PFSK-1 (cell line): ENCODE measurements at regions not wholly inside any gene's neighbourhood (a gene's known extent, or its start where the extent isn't known, plus 50 kb on each side); places are given as distances from the start of the nearest gene placed in this dataset.

Experiments used
- FOXP2 ChIP-seq: optimal IDR thresholded peaks from 2 replicates; pipeline ENCODE3; 2011; ENCODE audit warnings: borderline replicate concordance, control low read depth, inconsistent platforms; ENCODE audit not compliant: insufficient read depth; ENCODE audit errors: extremely low read length, extremely low read depth
- POLR2AphosphoS5 ChIP-seq: IDR thresholded peaks from 2 replicates; pipeline ENCODE4 v1.6.1; 2012; ENCODE audit warnings: low read depth, mild to moderate bottlenecking, control low read depth, low read length, moderate library complexity
- REST ChIP-seq, 2 experiments: IDR thresholded peaks; 2 replicates each; pipeline versions ENCODE4 v1.6.1 to v1.8.0; 2011 to 2012; ENCODE audit warnings: low read depth in 2 of 2, low read length in 2 of 2, control low read depth in 1 of 2, inconsistent platforms in 1 of 2, mild to moderate bottlenecking in 1 of 2, moderate library complexity in 1 of 2; ENCODE audit not compliant: insufficient read depth in 1 of 2
- SIN3A ChIP-seq: IDR thresholded peaks from 2 replicates; pipeline ENCODE4 v1.6.1; 2012; ENCODE audit warnings: mild to moderate bottlenecking, low read length, moderate library complexity, borderline replicate concordance; ENCODE audit not compliant: insufficient read depth
- TAF1 ChIP-seq: IDR thresholded peaks from 2 replicates; pipeline ENCODE4 v1.6.1; 2012; ENCODE audit warnings: low read length, control low read depth, borderline replicate concordance; ENCODE audit not compliant: insufficient read depth

GRCh38 chr5:27476356-27476988 is 438.1 kb upstream of the CDH9 start:
- TF ChIP-seq REST (IDR thresholded peaks at IDR 0.05; ENCODE audit: insufficient read depth in 1 of 2, low read depth in 2 of 2, low read length in 2 of 2) (no peak), POLR2AphosphoS5 (no peak), TAF1 (no peak), FOXP2 (no peak), SIN3A (no peak)

DNA sequence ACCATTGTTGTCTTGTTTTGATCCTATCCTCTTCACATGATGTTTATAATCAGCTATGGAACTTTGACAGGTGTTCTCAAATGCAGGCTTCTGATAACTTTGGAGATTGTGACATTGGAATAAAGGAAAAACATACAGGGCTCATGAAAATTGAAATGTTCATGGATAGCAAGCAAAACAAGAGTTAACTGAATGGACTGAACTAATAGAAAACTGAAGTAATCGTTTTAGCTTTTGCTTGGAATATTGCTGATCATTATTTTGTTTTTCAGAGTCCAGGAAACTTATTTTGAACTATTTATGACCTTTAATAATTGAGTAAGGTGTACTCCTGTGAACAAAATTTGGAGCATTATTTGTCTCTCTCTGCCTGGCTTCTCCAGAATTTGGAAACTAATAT is 436.7 kb upstream of the CDH9 start:
- TF ChIP-seq FOXP2 = no peak
- TF ChIP-seq POLR2AphosphoS5 = no peak
- TF ChIP-seq SIN3A = no peak

GRCh38 chr5:27474395-27474794 is 436.0 kb upstream of the CDH9 start:
- TF ChIP-seq TAF1 (no peak), POLR2AphosphoS5 (no peak), FOXP2 (no peak), SIN3A (no peak), REST (IDR thresholded peaks at IDR 0.05; ENCODE audit: insufficient read depth in 1 of 2, low read depth in 2 of 2, low read length in 2 of 2) (no peak)

GRCh38 chr5:27474047-27474309 is 435.6 kb upstream of the CDH9 start:
- TF ChIP-seq SIN3A = no peak
- no peak for TF ChIP-seq TAF1
- TF ChIP-seq REST (IDR thresholded peaks at IDR 0.05; ENCODE audit: insufficient read depth in 1 of 2, low read depth in 2 of 2, low read length in 2 of 2) = no peak
- no peak for TF ChIP-seq FOXP2
- no peak for TF ChIP-seq POLR2AphosphoS5

GRCh38 chr5:27473307-27474046 is 435.1 kb upstream of the CDH9 start:
- no peak for TF ChIP-seq REST (IDR thresholded peaks at IDR 0.05; ENCODE audit: insufficient read depth in 1 of 2, low read depth in 2 of 2, low read length in 2 of 2)
- no peak for TF ChIP-seq POLR2AphosphoS5
- TF ChIP-seq TAF1 = no peak
- TF ChIP-seq SIN3A = no peak
- TF ChIP-seq FOXP2 = no peak
